Erythroblast (primary cell): ENCODE measurements at regions not wholly inside any gene's neighbourhood (a gene's known extent, or its start where the extent isn't known, plus 50 kb on each side); places are given as distances from the start of the nearest gene placed in this dataset.

Experiments used
- DNase-seq, 2 experiments: peaks; one replicate each; lab custom pipeline; 2025; lab: John Stamatoyannopoulos, UW
- GATA1 ChIP-seq: IDR thresholded peaks from 2 replicates; pipeline ENCODE4 v1.6.1; 2011; ENCODE audit warnings: low read depth, mild to moderate bottlenecking, control low read depth, low read length, moderate library complexity
- POLR2A ChIP-seq: IDR thresholded peaks from 2 replicates; pipeline ENCODE4 v1.6.1; 2011; ENCODE audit warnings: mild to moderate bottlenecking, low read length

DNA sequence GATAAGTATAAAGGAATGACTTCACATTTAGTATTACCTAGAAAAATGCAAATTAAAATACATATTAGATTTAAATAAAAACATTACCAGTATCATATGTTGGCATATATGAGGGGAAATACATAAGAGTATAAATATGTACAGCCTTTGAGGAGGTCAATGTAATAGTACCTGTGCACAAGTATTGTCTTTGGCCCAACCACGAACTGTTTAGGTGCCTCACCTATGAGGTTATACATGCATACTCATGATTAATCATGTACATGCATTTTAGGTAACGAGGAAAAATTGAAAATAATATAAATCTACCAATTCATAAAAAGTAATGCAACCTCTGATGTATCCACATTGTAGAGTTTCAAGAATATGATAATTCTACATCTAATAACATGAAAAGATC, 909.8 kb downstream of the METTL15 start:
- TF ChIP-seq GATA1 (no peak), POLR2A (no peak)
- no peak for DNase-seq

DNA sequence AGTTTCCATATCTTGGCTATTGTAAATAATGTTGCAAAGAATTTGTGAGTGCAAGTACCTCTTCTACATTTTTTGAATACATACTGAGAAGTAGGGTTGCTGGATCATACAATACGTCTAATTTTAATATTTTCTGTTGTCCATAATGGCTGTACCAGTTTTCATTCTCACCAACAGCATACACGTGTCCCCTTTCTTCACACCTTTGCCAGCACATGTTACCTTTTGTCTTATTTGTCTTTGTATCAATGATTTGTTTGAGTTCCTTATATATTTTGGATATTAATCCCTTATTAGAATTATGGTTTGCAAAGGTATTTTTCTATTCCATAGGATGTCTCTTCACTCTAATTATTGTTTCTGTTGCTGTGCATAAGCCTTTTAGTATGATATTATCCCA, 904.3 kb downstream of the METTL15 start:
- TF ChIP-seq GATA1 (no peak), POLR2A (no peak)
- no peak for DNase-seq

DNA sequence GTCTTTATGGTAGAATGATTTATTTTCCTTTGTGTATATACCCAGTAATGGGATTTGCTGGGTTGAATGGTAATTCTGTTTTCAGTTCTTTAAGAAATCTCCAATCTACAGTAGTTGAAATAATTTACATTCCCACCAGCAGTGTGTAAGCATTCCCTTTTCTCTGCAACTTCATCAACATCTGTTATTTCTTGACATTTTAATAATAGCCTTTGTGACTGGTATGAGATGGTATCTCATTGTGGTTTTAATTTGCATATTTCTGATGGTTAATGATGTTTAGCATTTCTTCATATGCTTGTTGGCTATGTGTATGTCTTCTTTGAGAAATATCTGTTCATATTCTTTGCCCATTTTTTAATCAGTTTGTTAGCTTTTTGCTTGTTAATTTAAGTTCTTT, 901.2 kb downstream of the METTL15 start:
- no peak for DNase-seq
- TF ChIP-seq POLR2A (no peak), GATA1 (no peak)

DNA sequence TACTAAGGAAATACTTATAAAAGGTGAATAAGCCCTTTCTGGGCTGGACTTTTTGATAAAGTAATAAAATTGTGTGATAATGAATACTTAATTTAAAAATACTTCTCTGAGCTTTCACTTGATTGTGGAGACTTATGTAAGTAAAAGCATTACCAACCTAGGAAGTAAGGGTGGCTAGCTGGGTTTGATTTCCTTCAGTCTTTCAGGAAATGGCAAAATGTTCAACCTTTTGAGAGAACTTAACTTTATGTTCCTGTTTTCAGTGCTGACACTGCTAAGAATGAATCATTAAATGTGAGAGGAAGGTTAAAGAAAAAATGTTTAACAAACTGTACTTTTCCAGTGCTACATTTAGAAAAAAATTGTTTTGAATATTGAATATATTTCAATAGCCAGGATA, 900.3 kb downstream of the METTL15 start:
- TF ChIP-seq GATA1 = no peak
- no peak for TF ChIP-seq POLR2A
- no peak for DNase-seq

DNA sequence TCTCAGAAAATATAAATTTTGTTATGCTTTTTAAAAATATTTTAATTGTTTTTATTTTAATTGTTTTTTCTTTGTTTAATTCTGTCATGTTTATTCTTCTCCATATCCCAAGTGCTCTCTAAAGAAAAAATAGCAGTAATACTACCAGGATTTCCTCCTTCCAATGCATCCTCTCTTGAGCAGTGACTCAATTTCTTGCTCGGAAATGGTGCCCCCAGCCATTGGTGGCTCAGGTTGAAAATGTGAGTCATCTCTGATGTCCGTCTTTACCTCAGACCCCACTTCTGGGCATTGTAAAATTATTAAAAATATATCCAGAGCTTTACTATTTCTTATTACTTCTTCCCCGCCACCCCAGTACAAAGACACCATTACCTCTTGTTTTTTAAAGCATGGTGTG, 898.5 kb downstream of the METTL15 start:
- no peak for DNase-seq
- TF ChIP-seq POLR2A = no peak
- no peak for TF ChIP-seq GATA1

DNA sequence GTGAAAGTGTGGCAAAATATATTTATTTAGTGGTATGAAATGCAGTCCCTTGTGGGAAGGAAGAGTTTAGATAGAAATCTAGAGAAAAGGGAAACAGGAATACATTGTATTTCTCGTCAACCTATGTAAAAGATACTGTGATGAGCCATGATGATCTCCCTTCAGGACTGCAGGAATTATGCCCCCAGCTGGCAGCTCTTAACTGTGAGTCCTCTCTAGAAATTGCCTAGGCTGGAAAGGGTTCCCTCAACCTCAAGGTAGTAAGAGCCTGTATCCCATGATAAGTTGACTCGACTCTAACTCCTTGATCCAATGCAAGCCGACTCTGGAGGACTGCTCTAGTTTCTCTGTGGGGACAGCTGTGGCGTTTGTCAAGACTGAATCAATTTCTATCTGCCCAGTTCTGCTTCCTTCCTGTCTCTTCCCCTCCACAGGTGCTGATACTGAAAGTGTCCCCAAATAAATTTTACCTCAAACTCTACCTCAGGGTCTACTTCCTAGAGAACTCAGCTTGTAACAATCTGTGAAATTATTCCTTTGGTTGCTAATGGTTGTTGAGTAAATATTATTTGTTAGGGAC, 897.3 kb downstream of the METTL15 start:
- DNase-seq = no peak
- no peak for TF ChIP-seq GATA1
- TF ChIP-seq POLR2A = no peak

DNA sequence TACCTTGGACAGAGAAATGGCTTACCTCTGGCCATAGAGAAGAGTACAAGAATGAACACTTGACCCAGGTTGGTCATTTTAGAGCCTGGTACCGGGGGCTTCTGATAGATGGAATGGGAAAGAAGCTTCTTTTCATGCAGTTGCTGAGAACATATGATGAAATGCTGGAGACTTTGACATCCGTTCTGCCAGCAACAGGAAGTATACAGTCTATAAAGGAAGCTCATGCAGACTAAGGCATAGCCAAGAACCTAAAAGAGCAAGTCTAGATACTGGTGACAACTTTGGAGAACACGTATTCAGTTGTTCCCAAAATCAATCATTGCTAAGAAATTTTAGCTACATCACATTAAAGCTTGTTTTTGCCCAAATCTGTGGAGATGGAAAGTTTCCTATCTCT, 894.6 kb downstream of the METTL15 start:
- TF ChIP-seq POLR2A (no peak), GATA1 (no peak)
- no peak for DNase-seq

DNA sequence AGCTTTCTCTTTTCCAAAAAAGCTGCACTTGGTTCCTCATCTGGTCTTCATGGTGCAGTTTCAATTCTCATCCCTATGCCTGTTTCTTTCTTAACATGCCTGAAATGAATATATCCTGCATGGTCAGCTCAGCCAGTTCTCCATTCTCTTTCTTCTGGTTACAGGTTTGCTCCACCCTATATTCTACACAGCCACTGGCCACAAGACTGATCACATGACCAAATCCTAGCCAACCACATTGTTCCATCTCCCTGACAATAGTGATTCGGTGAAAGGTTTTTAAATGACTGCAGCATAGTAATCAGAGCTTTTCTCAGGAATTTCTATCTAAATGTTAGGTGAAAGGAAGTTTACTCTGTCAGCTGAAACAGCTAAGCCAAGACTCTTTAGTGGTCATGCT, 891.4 kb downstream of the METTL15 start:
- no peak for DNase-seq
- TF ChIP-seq POLR2A (no peak), GATA1 (no peak)

DNA sequence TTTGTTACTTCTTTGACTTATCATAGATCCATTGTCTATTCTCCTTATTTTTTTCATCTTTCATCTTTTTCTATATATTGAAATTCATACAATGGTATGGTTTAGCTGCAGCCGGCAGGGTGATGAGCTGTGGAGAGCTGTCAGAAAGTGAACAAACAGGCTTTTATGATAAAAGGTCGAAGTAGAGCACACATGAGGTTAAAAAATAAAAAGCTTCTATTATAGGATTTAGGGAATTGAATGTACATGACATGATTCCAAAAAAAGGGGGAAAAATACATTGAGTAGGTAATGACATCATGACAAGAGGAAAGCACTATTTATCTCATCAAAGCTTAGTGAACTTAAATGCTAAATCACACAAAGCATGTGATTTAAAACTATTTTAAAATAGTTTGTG, 884.8 kb downstream of the METTL15 start:
- no peak for DNase-seq
- TF ChIP-seq GATA1 = no peak
- TF ChIP-seq POLR2A = no peak

DNA sequence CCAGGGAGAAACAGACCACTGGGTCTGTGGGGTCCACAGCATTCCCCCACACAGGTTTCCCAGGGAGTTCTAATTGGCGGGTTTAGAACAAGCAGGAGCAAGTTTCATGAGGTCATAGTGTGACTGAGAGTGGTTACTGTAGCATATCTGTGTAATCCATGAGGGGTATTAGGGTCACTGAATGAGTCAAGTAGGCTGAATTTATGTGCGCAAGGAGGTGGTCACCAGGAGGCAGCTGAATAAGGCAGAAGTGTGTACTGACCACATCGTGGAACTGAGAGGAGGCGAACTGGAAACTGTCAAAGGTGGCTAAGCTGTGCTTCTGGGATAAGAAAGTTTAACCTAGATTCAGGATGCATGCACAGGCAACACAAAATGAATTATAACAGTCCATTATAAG, 876.0 kb downstream of the METTL15 start:
- no peak for DNase-seq

DNA sequence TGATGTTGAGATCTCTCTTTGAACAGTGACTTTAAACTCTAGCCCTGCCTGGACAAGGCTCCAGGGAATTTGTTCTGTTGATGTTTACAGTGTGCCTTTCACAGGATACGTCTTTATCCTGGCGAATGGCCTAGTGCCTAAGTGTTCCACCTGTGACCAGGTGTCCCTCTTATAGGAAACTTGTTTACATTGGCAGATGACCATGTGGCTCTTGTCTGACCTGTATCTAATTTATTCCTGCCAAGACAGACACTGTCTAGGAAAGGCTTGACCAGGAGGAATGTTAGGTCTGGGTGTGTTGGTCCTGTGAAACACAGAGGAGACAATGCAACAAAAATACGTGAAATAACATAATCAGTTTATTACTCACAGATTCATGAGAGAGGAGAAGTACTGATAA, 875.6 kb downstream of the METTL15 start:
- no peak for TF ChIP-seq POLR2A
- no peak for TF ChIP-seq GATA1
- DNase-seq = no peak

More for the DNA sequence above, 876.0 kb downstream of the METTL15 start:
- TF ChIP-seq POLR2A (no peak), GATA1 (no peak)

DNA sequence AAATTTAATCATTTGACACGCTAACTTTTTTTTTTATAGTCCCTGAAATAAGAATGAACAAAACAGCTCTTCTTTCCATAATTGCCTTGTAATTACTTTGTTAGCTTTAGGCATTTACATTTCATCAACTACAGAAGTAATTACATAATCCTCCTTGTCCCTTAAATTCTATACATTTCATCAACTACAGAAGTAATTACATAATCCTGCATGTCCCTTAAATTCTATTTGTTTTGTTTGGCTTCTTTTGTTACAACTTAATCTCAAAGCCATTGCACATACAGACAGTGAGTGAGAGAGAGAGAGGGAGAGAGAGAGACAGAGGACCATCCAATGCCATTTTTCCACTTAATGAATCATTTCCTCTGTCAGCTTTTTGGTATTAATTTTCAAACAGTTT, 873.2 kb downstream of the METTL15 start:
- no peak for TF ChIP-seq POLR2A
- no peak for TF ChIP-seq GATA1
- DNase-seq = no peak

DNA sequence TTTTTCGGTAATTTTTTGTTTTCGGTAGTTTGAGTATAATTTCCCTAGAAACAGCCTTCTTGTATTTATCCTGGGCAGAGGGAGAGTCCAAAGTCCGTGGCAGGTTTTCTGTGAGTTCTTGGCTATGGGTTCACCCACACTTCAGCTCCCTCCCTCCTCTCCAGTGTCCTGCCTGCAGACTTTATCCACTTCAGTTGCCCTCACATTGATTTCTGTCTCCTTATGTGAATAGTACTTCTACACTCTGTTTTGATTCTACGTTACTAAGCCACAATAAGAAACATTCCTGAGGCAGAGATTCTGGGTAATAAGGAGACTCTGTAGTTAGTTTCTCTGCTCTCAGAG, 868.6 kb downstream of the METTL15 start:
- no peak for DNase-seq
- TF ChIP-seq GATA1 (no peak), POLR2A (no peak)

DNA sequence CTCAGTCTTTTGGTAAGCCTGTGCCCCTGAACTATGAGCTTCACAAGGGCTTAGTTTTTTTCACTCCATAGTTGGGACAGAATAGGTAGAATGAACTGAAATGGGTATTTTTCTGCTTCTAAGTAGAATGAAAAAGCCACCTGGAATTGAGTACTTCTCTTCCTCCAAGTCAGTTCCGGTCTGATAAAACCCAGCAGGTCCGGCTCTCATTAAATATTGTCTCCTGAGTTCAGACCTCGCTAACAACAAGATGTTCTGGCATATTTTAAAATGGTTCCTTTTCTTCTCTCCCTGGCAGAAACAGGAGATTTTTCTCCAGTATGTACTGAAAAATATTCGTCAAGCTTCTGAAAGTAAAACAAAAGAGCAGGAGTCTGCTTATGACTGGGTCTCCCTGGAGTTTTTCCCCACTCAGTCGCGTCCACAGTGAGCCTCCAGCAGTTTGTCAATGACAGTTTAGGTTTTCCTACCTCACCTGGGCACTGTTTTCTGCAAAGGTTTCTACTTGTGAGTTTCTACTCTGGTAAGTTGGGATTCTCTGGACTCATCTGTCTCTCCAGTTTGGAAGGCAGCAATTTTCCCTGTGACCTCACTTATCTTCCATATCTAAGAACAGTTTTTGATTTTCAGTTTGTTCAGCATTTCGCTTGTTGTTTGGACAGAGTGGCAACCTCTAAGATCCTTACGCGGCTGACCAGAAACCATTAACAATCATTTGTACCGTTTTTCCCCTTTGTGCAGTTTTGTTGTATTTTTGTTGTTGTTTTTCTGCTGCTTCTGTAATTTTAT, 868.0 kb downstream of the METTL15 start:
- TF ChIP-seq GATA1 (no peak), POLR2A (no peak)
- DNase-seq = no peak

DNA sequence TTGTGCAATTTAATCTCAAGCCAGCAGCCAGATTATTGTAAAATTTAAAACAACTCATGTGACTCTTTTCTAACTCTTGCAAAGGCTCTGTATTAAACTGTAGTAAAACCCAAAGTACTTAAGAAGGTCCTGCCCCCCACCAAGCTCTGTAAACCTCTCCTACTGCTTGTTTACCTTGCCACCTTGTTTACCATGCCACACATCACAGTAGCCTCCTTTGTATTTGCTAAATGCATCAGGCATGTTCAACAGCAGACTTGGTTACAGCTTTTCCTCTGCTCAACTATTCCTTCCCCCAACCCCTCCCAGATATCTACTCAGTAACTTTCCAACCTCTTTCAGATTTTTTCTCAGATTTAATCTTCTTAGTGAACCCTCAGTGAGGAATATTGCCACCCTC, 861.6 kb downstream of the METTL15 start:
- no peak for DNase-seq
- TF ChIP-seq GATA1 (no peak), POLR2A (no peak)
